ENCODE measurements at regions not wholly inside any gene's neighbourhood (a gene's known extent, or its start where the extent isn't known, plus 50 kb on each side); places are given as distances from the start of the nearest gene placed in this dataset.
A peak's percentile ranks its signal among the peaks of the same experiment; 100 is the strongest.
"Not testable (repeated sequence)": the region's sequence is repeated elsewhere in the genome, so short reads cannot be mapped to it uniquely, and the experiment has no call there.

- peak; percentile 12 for DNase-seq
These were observed 55.5 kb upstream of the PIK3C3 start for GRCh38 chr18:41899535-41899934.

- DNase-seq: no peak
These were observed 61.6 kb upstream of the PIK3C3 start for GRCh38 chr18:41893432-41893831.

- DNase-seq: no peak
These were observed 67.9 kb upstream of the PIK3C3 start for GRCh38 chr18:41887100-41887499.

DNA sequence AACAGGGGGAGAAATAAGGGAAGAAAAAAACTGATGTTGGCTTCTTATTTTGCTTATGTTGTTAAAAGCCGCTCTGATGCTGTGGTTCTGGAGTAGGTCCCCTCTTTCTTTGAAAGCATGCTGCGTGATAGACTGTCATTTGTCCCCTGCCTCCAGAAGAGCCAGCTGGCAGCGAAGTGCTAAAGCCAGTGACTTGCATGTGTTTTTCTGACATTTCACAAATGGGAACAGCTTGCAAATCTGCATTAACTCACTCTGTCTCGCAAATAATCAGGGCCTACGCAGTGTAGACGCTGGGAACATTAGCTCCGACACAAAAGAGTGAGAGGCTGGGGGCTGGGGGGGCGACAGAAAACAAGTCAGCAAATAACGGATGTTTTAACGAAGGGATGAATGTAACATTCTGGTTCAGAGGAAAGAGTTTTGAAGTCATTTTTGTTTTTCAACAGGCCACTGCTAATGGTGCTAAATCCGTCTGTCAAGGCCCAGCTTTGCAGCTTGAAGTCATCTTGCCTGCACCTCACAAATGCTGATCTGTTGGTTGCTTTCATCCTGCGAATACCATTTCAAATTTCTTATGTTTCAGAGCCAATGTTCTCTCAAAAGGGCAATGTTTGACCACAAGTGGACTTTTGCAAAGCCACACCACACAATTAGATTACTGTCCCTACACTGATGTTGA lies 68.8 kb upstream of the PIK3C3 start:
- DNase-seq: no peak

DNA sequence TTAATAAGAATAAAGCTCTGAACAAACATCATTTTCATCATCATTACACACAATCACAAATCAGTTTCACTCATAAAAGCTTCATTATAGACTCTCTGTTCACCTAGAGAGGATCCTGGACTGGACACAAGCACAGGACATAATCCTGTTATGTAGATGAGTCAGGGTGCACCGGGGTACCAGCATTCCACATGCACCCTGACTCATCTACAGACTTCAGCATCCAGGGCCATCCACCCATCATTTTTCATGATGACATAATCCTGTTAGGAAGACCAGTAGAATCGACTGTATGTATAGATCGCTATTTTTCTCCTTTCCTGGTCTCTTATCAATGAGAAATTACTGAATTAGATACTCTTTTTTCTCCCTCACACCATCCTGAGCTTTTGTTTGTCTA lies 73.7 kb upstream of the PIK3C3 start:
- no peak for DNase-seq

- no peak for DNase-seq
These were observed 75.8 kb upstream of the PIK3C3 start for GRCh38 chr18:41879256-41879655.

DNA sequence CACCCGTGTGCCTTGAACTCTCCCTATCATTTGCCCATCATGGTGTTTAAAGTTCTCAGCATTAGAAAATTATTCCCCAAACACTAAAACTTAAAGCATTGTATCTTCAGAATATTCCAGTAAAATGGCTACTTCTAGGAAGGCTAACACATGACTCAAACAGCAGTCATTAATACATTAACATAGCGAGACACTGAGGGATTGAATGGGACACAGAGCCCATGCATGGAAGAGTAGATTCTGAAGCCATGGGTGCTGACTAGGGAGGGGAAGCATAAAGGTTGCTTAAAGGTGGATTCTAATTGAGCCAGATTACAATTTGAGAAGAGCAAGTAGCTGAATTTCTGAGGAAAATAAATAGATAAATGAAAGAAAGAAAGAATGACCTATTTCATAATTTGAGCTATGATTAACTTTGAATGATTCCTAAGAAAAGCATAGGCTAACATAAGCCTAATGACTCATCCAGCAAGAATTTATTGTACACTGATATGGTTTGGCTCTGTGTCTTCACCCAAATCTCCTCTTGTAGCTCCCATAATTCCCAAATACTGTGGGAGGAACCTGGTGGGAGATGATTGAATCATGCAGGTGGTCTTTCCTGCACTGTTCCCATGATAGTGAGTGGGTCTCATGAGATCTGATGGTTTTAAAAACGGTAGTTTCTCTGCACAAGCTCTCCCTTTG lies 79.8 kb upstream of the PIK3C3 start:
- DNase-seq: no peak

DNA sequence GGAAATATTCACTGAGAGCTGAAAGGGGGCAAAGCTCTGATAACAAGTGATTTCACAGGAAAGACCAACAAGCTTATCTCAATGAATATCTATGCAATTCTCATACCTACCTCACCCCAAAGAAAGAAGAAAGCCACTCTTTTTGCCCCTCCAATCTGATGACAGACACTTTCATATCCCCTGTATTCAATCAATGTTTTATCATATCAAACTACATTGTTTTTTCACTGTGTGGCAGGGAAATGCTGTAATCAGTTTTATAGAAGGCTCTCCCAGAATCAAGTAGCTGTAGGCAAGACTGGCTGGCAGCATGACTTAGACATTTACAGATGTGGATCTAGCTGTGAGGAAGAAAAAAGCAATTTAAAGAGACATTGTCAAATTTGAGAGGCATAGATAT lies 81.3 kb upstream of the PIK3C3 start:
- DNase-seq: no peak

DNA sequence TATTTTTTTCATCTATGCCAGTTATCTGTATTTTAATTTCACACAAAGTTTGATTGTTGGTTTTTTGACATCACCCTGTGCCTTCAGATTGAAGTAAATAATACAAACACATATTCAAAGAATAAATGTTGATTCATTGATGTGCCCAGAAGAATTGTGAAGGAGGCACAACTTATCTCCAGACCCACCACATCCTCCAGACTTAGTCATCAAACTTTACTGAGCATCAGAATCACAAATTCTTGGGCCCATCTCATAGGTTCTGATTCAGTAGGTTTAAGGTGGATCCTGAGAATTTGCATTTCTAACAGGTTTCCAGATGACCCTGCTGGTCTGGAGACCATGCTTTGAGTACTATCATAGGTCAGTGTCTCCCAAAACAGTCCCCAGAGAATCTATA lies 82.8 kb upstream of the PIK3C3 start:
- DNase-seq: no peak

GRCh38 chr18:41871229-41872000 lies 83.6 kb upstream of the PIK3C3 start:
- DNase-seq: no peak

GRCh38 chr18:41870817-41871216 lies 84.2 kb upstream of the PIK3C3 start:
- DNase-seq: no peak

- DNase-seq: no peak
These were observed 84.8 kb upstream of the PIK3C3 start for GRCh38 chr18:41870191-41870590.

DNA sequence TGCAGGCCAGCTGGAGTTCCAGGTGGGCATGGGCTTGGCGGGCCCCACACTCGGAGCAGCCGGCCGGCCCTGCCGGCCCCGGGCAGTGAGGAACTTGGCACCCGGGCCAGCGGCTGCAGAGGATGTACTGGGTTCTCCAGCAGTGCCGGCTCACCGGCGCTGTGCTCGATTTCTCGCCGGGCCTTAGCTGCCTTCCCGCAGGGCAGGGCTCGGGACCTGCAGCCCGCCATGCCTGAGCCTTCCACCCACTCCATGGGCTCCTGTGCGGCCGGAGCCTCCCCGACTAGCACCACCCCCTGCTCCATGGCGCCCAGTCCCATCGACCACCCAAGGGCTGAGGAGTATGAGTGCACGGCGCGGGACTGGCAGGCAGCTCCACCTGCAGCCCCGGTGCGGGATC lies 89.2 kb upstream of the PIK3C3 start:
- not testable (repeated sequence) for DNase-seq

- no peak for DNase-seq
These were observed 90.8 kb upstream of the PIK3C3 start for GRCh38 chr18:41864216-41864615.

DNA sequence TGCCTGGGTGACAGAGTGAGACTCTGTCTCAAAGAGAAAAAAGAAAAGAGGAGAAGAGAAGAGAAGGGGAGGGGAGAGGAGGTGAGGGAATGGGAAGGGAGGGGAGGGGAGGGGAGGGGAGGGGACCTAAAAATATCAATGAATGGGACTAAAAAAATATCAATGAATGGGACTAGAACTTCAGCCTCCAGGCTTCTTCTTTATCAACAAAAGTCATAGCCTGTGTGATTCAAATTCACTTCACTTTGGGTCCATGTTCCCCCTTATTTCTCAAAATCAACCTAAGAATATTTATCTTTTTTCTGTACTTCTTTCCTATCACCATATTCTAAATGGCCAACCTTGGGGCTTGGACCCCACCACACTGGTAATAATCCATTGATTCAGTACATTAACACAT lies 92.1 kb upstream of the PIK3C3 start:
- DNase-seq: no peak

DNA sequence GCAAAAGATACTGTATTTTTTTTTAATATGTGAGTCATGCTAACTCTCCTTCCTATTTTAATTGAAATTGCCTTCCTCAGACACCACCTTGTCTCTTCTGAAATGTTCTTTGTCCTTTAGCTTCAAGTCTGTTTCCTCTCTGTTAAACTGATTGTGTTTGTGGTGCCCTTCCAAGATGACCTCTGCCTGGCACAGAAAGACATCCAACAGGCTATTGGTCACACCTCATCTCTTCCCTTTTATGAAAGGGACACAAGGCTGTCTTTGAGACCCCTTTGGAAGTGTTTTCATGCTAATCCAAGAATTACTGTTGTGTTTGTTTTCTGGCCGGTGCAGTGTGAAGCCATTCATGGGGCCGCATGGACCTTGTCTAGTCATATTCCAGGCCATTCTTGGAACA lies 94.0 kb upstream of the PIK3C3 start:
- no peak for DNase-seq

DNA sequence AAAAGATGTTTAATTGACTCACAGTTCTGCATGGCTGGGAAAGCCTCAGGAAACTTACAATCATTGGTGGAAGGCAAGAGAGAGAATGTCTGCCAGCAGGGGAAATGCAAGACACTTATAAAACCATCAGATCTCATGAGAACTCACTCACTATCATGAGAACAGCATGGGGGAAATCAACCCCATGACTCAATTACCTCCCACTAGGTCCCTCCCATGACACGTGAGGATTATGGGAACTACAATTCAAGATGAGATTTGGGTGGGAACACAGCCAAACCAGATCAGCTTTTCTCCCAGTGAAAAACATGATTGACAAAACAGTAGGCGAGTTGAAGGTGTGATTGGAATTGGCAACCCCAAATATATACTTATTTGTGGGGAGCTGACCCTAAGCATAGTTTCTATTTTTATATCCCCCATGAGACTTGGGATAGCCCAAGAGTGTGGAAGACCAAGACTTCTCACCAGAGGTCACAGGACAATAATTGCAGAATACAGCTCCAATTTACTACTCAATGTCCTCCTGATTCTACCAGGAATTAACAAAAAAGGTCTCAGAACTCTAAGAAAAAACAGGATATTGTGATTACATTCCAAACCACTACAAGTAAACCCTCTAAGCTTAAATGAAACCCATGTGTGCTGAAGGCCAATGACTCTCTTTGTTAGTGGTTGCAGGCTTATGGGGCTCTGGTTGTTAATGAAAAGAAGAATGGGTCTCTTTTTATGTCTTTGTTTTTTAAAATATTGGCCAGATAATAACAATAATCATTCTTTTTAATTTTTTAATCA lies 96.1 kb upstream of the PIK3C3 start:
- no peak for DNase-seq

DNA sequence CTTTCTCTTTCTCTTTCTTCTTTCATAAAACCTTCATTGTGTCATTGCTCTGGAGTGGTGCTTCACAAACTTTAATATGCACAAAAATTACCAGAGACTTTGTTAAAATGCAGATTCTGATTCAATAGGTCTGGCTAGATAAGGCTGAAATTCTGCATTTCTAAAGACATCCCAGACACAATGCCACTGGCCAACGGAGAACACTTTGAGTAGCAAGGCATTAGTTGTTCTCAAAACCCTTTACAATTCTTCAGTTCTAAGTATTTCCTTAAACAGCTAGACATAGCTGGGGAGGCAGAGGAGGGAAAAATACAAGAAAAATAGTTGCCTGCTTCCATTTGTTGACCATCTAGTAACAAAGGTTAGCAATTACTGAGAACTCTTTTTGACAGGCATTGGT lies 101.8 kb upstream of the PIK3C3 start:
- DNase-seq: no peak

- DNase-seq: no peak
These were observed 104.3 kb upstream of the PIK3C3 start for GRCh38 chr18:41850781-41851180.

- DNase-seq: no peak
These were observed 105.4 kb upstream of the PIK3C3 start for GRCh38 chr18:41849632-41850031.

GRCh38 chr18:41845563-41845962 lies 109.5 kb upstream of the PIK3C3 start:
- no peak for DNase-seq

GRCh38 chr18:41842886-41843285 lies 112.1 kb upstream of the PIK3C3 start:
- no peak for DNase-seq
